A673 (cell line): ENCODE measurements at regions not wholly inside any gene's neighbourhood (a gene's known extent, or its start where the extent isn't known, plus 50 kb on each side); places are given as distances from the start of the nearest gene placed in this dataset.

Experiments
- BruUV-seq: library from RNA; stranded (reverse); fragments of 400-500 nt; replicated peaks from 2 replicates; lab custom pipeline; 2021; lab: Mats Ljungman, UMichigan
- CTCF ChIA-PET: fragments of 300-600 bp; sonication (Branson Sonifier 250); formaldehyde crosslinking; loops from one replicate; lab custom pipeline; 2022; ENCODE audit warnings: antibody characterized with exemption; lab: Charles Lee
- POLR2A ChIA-PET: fragments of 300-600 bp; sonication (Branson Sonifier 250); formaldehyde crosslinking; loops from one replicate; lab custom pipeline; 2022; ENCODE audit warnings: antibody characterized with exemption; ENCODE audit not compliant: low non-redundant PET; lab: Charles Lee
- DNase-seq: peaks from one replicate; pipeline ENCODE4 v3.0.0-alpha.2; 2015; ENCODE audit warnings: low spot score
- H3K27ac ChIP-seq: fragments of 200-600 bp; sonication (generic); 2 replicates; pipeline ENCODE4 v1.5.1; 2016; ENCODE audit warnings: mixed run types, low read depth, mild to moderate bottlenecking, mixed read lengths, antibody characterized with exemption, low read length; ENCODE audit not compliant: poor library complexity, severe bottlenecking
- H3K27me3 ChIP-seq: fragments of 200-600 bp; sonication (generic); replicated peaks from 2 replicates; pipeline ENCODE4 v1.6.1; 2017; ENCODE audit warnings: mixed run types, low read depth, mild to moderate bottlenecking, mixed read lengths, antibody characterized with exemption, low read length; ENCODE audit not compliant: insufficient read depth, poor library complexity
- H3K36me3 ChIP-seq: fragments of 200-600 bp; sonication (generic); 2 replicates; pipeline ENCODE4 v1.6.1; 2016; ENCODE audit warnings: mixed run types, mild to moderate bottlenecking, mixed read lengths, antibody characterized with exemption, low read length; ENCODE audit not compliant: insufficient read depth, poor library complexity, severe bottlenecking
- H3K4me1 ChIP-seq: fragments of 200-600 bp; sonication (generic); 2 replicates; pipeline ENCODE4 v1.6.1; 2017; ENCODE audit warnings: mixed run types, mild to moderate bottlenecking, mixed read lengths, antibody characterized with exemption, low read length; ENCODE audit not compliant: insufficient read depth, poor library complexity, severe bottlenecking
- H3K4me3 ChIP-seq: fragments of 200-600 bp; sonication (generic); 2 replicates; pipeline ENCODE4 v1.5.1; 2016; ENCODE audit warnings: low read depth, mixed run types, mild to moderate bottlenecking, mixed read lengths, low read length; ENCODE audit not compliant: poor library complexity, severe bottlenecking
- H3K9me3 ChIP-seq: fragments of 200-600 bp; sonication (generic); 2 replicates; pipeline ENCODE4 v1.6.1; 2016; ENCODE audit warnings: mixed run types, low read depth, mild to moderate bottlenecking, mixed read lengths, antibody characterized with exemption, low read length; ENCODE audit not compliant: poor library complexity, severe bottlenecking
- EZH2 ChIP-seq: fragments of 200-600 bp; sonication (generic); IDR thresholded peaks from 2 replicates; pipeline ENCODE4 v1.6.1; 2017; ENCODE audit warnings: borderline replicate concordance, low read depth, mild to moderate bottlenecking, mixed read lengths, antibody characterized with exemption, low read length; ENCODE audit not compliant: poor library complexity, severe bottlenecking
- intact Hi-C: fragments of 100-400 bp; cut with micrococcal nuclease; formaldehyde crosslinking; loops from one replicate; pipeline ENCODE4 v1.10.0; 2022; ENCODE audit not compliant: unreplicated experiment
- TF ChIP-seq, protein P1 (sequence below): fragments of 300-800, 200-600 bp; sonication (generic); conservative IDR thresholded peaks from 2 replicates; pipeline ENCODE4 v1.5.1; 2017; ENCODE audit warnings: low read depth, mild to moderate bottlenecking, antibody characterized with exemption, low read length, moderate library complexity, mixed read lengths

DNA sequence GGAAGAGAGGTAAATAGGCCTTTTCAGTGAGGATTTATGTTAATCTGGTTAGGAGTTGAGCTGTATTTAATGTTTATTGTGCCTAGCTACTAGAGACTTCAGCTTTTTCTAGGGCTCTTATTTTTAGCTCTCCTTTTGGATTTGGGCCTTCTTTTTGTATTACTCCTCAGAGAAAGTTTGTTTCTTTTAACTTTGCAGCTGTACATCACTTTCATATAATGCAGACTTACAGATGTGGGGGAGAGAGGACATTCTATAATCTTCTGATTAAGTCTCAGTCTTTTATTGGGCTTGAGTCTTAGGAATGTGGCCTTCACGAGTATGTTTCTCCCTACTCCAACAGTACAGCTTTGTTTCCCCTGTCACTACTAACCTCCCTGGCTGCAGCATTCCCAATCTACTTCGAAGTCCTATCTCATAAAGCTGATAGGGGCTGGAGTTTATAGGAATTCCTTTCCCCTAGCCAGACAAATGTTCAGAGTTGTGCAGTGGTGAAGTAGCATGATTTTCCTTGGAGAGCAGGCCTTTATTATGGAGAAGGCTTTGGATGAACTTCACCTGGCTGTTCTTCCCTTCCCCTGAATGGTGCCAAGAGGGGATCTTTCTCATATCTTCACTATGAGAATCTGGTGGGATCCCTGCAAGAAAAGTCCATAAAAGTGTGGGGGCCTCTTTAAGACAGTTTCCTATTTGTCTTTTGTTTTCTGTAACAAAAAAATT lies 82.2 kb upstream of the CBLB start:
- CTCF ChIA-PET, result no interaction called here

DNA sequence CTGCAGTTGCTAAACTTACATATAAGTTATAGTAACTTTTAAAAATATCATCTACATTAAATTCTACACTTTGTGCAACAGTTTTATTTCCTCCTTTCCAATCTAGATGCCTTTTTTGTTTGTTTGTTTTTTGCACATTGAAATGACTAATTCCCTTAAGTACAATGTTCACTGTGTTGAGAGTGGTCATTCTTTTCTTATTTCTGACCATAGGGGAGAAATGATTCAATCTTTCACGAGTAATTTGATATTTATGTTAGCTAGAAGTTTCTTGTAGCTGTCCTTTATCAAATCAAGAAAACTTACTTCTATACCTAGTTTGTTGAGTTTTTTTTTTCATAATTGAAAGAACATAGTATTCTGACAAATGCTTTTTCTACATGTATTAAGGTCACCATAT lies 85.0 kb upstream of the CBLB start:
- intact Hi-C loops, result no loop called here
- BruUV-seq, result no TSS peak
- DNase-seq, result no peak
- Histone ChIP-seq H3K9me3 (no peaks in the 10 kb centered on the region), H3K4me3 (no peak overlapping the region), H3K27ac (no peak overlapping the region), H3K27me3 (no peaks in the 10 kb centered on the region), H3K36me3 (no peaks in the 10 kb centered on the region), H3K4me1 (no peaks in the 10 kb centered on the region)
- no peak for TF ChIP-seq EZH2
- TF ChIP-seq, protein P1, sequence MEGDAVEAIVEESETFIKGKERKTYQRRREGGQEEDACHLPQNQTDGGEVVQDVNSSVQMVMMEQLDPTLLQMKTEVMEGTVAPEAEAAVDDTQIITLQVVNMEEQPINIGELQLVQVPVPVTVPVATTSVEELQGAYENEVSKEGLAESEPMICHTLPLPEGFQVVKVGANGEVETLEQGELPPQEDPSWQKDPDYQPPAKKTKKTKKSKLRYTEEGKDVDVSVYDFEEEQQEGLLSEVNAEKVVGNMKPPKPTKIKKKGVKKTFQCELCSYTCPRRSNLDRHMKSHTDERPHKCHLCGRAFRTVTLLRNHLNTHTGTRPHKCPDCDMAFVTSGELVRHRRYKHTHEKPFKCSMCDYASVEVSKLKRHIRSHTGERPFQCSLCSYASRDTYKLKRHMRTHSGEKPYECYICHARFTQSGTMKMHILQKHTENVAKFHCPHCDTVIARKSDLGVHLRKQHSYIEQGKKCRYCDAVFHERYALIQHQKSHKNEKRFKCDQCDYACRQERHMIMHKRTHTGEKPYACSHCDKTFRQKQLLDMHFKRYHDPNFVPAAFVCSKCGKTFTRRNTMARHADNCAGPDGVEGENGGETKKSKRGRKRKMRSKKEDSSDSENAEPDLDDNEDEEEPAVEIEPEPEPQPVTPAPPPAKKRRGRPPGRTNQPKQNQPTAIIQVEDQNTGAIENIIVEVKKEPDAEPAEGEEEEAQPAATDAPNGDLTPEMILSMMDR, result no peak
- CTCF ChIA-PET, result no interaction called here
- POLR2A ChIA-PET, result no interaction called here

More for the DNA sequence above, 82.2 kb upstream of the CBLB start:
- no TSS peak for BruUV-seq
- POLR2A ChIA-PET, result no interaction called here
- TF ChIP-seq, protein P1, result no peak
- TF ChIP-seq EZH2, result no peak
- Histone ChIP-seq H3K27ac (no peak overlapping the region), H3K4me1 (no peaks in the 10 kb centered on the region), H3K36me3 (no peaks in the 10 kb centered on the region), H3K4me3 (no peak overlapping the region), H3K9me3 (no peaks in the 10 kb centered on the region), H3K27me3 (no peaks in the 10 kb centered on the region)
- intact Hi-C loops, result no loop called here
- no peak for DNase-seq

DNA sequence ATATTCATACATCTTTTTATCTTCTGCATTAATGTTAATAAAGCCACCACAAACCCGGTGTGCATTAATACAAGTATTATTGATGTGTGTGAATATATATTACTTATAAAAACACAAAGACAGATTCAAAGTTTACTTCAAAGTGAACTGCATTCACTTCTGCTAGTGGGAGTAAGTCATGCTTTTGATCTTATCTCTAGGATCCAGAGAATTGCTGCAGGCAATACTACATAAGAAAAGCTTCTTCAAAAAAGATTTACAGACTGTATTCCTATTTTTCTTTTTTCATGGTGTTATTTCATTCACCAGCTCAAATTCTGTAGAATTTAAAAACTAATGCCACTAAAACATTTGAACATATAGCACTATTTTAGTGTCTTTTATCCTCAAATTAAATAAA lies 87.5 kb upstream of the CBLB start:
- no peak overlapping the region for H3K27ac ChIP-seq
- no peaks in the 10 kb centered on the region for H3K4me1 ChIP-seq
- H3K9me3 ChIP-seq, result no peaks in the 10 kb centered on the region
- CTCF ChIA-PET, result interaction anchor here (0.7 kb wide), 1 partner anchor 1250 kb away, joined by 3 read pairs; no protein-coding TSS in a partner anchor
- BruUV-seq, result no TSS peak
- H3K36me3 ChIP-seq, result no peaks in the 10 kb centered on the region
- H3K4me3 ChIP-seq, result no peak overlapping the region
- intact Hi-C loops, result no loop called here
- DNase-seq, result no peak
- TF ChIP-seq EZH2, result no peak
- TF ChIP-seq, protein P1, result no peak
- H3K27me3 ChIP-seq, result no peaks in the 10 kb centered on the region
- POLR2A ChIA-PET, result no interaction called here
